ENCODE measurements at regions not wholly inside any gene's neighbourhood (a gene's known extent, or its start where the extent isn't known, plus 50 kb on each side); places are given as distances from the start of the nearest gene placed in this dataset.

DNA sequence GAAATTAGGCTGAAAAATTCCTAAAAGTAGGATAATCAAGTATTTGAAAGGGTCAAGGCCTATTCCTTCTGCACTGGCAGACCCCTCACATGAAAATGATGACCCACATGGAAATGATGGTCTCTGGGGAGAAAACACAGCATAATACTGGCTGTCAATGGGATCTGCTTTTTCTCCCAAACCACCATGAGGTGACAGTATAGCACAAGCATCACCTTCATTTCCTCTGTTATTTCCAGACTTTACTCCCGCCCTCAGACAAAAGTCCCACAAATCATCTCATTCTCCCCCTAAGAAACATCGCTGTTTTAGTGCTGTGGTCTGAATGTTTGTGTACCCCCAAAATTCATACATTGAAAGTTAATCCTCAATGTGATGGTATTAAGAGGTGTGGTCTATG lies 161.0 kb downstream of the RSL24D1 start:
- no peak overlapping the region for H3K4me3 ChIP-seq (ENCODE audit: control insufficient read depth, low read depth, low read length)
- DNase-seq (ENCODE audit: low read depth): no peak
- TF ChIP-seq, protein P1, sequence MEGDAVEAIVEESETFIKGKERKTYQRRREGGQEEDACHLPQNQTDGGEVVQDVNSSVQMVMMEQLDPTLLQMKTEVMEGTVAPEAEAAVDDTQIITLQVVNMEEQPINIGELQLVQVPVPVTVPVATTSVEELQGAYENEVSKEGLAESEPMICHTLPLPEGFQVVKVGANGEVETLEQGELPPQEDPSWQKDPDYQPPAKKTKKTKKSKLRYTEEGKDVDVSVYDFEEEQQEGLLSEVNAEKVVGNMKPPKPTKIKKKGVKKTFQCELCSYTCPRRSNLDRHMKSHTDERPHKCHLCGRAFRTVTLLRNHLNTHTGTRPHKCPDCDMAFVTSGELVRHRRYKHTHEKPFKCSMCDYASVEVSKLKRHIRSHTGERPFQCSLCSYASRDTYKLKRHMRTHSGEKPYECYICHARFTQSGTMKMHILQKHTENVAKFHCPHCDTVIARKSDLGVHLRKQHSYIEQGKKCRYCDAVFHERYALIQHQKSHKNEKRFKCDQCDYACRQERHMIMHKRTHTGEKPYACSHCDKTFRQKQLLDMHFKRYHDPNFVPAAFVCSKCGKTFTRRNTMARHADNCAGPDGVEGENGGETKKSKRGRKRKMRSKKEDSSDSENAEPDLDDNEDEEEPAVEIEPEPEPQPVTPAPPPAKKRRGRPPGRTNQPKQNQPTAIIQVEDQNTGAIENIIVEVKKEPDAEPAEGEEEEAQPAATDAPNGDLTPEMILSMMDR (IDR thresholded peaks at IDR 0.05; ENCODE audit: control insufficient read depth, insufficient read depth, low read depth, low read length, missing control alignments): no peak

DNA sequence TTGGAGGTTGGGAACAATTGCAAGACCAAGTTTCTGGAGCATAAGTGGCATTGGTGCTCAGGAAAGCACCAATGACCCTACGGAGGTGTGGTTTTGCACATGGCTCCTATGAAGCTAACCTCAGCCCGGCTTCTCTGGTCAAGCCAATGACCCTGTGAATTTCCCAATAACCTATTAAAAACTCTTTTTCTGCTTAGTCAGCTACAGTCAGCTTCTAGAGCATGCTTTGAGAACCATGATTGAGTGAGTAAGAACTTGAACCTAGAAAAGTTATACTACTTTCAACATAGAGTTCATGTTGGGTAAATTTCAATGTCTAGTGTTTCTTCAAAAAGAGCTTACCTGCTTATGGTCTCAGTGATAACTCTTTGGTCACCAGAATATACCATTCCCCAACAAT lies 163.2 kb downstream of the RSL24D1 start:
- H3K4me3 ChIP-seq (ENCODE audit: control insufficient read depth, low read depth, low read length): no peak overlapping the region
- DNase-seq (ENCODE audit: low read depth): no peak
- TF ChIP-seq, protein P1 (IDR thresholded peaks at IDR 0.05; ENCODE audit: control insufficient read depth, insufficient read depth, low read depth, low read length, missing control alignments): no peak

DNA sequence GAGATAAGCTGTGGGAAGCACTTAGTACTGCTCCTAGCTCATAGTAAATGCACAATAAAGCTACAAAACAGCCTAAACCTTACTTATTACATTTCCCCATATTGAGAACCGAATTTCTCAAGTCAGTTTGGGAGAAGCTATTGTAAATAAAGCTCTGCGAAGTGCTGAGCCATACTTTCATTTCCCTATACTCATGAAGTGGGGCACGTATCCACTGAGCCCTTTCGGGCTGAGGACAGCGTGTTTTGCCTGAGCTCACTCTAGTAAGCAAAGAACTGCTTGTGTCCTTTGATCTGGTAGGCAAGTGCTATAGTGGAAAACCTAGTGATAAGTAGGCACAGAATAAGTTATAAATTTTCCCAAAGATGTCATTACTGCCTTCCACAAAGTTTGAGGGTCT lies 165.0 kb downstream of the RSL24D1 start:
- H3K4me3 ChIP-seq (ENCODE audit: control insufficient read depth, low read depth, low read length): no peak overlapping the region
- no peak for DNase-seq (ENCODE audit: low read depth)
- TF ChIP-seq, protein P1 (IDR thresholded peaks at IDR 0.05; ENCODE audit: control insufficient read depth, insufficient read depth, low read depth, low read length, missing control alignments): no peak

DNA sequence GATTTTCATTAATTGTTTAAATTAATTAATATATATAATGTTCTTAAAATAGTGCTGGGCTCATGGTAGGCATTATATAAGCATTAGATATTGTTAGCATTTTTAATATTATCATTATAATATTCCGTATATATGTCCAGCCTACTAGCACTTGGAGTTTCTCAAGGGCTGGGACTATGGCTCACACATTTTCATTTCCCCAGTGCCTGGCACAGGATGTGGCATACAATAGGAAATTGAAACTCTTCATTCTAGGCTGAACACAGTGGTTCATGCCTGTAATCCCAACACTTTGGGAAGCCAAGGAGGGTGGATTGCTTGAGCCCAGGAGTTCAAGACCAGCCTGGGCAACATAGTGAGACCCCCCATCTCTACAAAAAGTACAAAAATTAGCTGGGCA lies 170.4 kb downstream of the RSL24D1 start:
- TF ChIP-seq, protein P1 (IDR thresholded peaks at IDR 0.05; ENCODE audit: control insufficient read depth, insufficient read depth, low read depth, low read length, missing control alignments): no peak
- DNase-seq (ENCODE audit: low read depth): no peak
- H3K4me3 ChIP-seq (ENCODE audit: control insufficient read depth, low read depth, low read length): no peak overlapping the region

DNA sequence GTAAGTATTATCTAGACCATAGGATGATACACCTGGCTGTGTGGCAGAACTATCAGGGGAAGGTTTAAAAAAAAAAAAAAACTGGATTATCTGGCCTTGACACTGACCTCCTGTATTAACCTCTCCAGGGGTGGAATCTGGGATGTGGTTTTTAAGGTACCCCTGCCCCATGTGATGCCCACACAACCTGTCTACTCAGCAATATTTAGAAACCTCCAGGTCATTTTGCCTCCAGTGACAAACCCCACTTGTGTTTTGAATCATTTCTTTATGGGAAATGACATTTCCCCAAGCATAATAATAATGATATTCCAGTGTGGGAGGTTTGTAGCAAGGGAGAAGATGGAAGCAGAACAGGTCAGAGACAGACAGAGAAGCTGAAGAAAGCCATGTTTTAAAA lies 179.1 kb downstream of the RSL24D1 start:
- TF ChIP-seq, protein P1 (IDR thresholded peaks at IDR 0.05; ENCODE audit: control insufficient read depth, insufficient read depth, low read depth, low read length, missing control alignments): no peak
- H3K4me3 ChIP-seq (ENCODE audit: control insufficient read depth, low read depth, low read length): no peak overlapping the region
- DNase-seq (ENCODE audit: low read depth): no peak

DNA sequence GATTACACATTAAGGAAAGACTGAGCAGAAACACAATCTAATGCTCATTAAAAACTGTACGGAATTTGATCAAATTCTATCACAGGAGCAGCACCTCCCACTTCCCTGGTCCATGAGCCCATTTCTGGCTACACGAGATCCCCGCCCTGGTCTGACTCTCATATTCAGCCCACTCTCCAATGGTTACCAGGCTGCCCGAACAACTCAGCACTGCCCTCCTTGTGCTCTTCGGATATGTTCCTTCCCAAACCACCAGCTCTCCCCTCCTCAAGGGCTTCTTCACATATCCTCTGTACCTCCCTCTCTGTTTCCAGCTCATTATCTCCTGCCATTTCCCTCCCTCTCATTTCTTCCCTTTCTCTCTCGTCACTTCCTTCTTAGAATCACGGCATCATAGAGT lies 180.5 kb downstream of the RSL24D1 start:
- DNase-seq (ENCODE audit: low read depth): no peak
- TF ChIP-seq, protein P1 (IDR thresholded peaks at IDR 0.05; ENCODE audit: control insufficient read depth, insufficient read depth, low read depth, low read length, missing control alignments): no peak
- H3K4me3 ChIP-seq (ENCODE audit: control insufficient read depth, low read depth, low read length): no peak overlapping the region

DNA sequence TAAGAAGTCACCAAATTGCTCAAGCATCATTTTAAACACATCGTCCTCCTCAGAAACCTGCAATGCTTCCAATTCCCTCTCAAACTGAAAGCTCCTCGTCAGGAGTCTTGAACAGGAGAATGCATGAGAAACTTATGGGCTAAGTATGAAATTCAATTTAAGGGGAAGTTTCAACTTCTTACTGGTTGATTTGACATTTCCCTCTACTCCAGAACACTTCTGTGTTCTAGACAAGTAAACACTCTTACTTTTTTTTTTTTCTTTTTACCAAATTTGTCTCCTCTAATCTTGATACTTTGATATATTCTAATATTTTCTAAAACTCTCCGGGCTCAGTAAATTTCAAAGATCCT lies 181.7 kb downstream of the RSL24D1 start:
- H3K4me3 ChIP-seq (ENCODE audit: control insufficient read depth, low read depth, low read length): no peak overlapping the region
- TF ChIP-seq, protein P1 (IDR thresholded peaks at IDR 0.05; ENCODE audit: control insufficient read depth, insufficient read depth, low read depth, low read length, missing control alignments): no peak
- no peak for DNase-seq (ENCODE audit: low read depth)
